ENCODE measurements at regions not wholly inside any gene's neighbourhood (a gene's known extent, or its start where the extent isn't known, plus 50 kb on each side); places are given as distances from the start of the nearest gene placed in this dataset.

- no peak for TF ChIP-seq HOXD13 (CRISPR knock-in tag; IDR thresholded peaks at IDR 0.05; ENCODE audit: borderline replicate concordance)
- TF ChIP-seq ZBTB8A (tag by site-specific recombination; IDR thresholded peaks at IDR 0.05), result peak; percentile 28; the same call in 1 of the 2 replicates
- TF ChIP-seq, protein P1, sequence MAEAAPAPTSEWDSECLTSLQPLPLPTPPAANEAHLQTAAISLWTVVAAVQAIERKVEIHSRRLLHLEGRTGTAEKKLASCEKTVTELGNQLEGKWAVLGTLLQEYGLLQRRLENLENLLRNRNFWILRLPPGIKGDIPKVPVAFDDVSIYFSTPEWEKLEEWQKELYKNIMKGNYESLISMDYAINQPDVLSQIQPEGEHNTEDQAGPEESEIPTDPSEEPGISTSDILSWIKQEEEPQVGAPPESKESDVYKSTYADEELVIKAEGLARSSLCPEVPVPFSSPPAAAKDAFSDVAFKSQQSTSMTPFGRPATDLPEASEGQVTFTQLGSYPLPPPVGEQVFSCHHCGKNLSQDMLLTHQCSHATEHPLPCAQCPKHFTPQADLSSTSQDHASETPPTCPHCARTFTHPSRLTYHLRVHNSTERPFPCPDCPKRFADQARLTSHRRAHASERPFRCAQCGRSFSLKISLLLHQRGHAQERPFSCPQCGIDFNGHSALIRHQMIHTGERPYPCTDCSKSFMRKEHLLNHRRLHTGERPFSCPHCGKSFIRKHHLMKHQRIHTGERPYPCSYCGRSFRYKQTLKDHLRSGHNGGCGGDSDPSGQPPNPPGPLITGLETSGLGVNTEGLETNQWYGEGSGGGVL (tag by site-specific recombination; IDR thresholded peaks at IDR 0.05), result peak; percentile 90
- no peak for TF ChIP-seq GLI2 (tag by site-specific recombination; IDR thresholded peaks at IDR 0.05; ENCODE audit: borderline replicate concordance, low read depth)
- TF ChIP-seq, protein P2, sequence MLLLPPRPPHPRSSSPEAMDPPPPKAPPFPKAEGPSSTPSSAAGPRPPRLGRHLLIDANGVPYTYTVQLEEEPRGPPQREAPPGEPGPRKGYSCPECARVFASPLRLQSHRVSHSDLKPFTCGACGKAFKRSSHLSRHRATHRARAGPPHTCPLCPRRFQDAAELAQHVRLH (tag by site-specific recombination; IDR thresholded peaks at IDR 0.05), result no peak
- TF ChIP-seq ZFP3 (tag by site-specific recombination; IDR thresholded peaks at IDR 0.05; ENCODE audit: low read depth), result no peak
- no peak for TF ChIP-seq ZNF239 (tag by site-specific recombination; IDR thresholded peaks at IDR 0.05)
- TF ChIP-seq ZFP37 (tag by site-specific recombination; IDR thresholded peaks at IDR 0.05), result no peak
- peak; percentile 80 for TF ChIP-seq PRDM1 (tag by site-specific recombination; IDR thresholded peaks at IDR 0.05)
- no peak for TF ChIP-seq ZNF645 (tag by site-specific recombination; IDR thresholded peaks at IDR 0.05)
- no peak for TF ChIP-seq ZNF202 (tag by site-specific recombination; IDR thresholded peaks at IDR 0.05; ENCODE audit: borderline replicate concordance)
- peak; percentile 99 for TF ChIP-seq WT1 (tag by site-specific recombination; IDR thresholded peaks at IDR 0.05)
- TF ChIP-seq, protein P3, sequence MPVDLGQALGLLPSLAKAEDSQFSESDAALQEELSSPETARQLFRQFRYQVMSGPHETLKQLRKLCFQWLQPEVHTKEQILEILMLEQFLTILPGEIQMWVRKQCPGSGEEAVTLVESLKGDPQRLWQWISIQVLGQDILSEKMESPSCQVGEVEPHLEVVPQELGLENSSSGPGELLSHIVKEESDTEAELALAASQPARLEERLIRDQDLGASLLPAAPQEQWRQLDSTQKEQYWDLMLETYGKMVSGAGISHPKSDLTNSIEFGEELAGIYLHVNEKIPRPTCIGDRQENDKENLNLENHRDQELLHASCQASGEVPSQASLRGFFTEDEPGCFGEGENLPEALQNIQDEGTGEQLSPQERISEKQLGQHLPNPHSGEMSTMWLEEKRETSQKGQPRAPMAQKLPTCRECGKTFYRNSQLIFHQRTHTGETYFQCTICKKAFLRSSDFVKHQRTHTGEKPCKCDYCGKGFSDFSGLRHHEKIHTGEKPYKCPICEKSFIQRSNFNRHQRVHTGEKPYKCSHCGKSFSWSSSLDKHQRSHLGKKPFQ (tag by site-specific recombination; IDR thresholded peaks at IDR 0.05), result no peak
- TF ChIP-seq ZFP41 (tag by site-specific recombination; IDR thresholded peaks at IDR 0.05; ENCODE audit: borderline replicate concordance), result no peak
- no peak for TF ChIP-seq MZF1 (tag by site-specific recombination; IDR thresholded peaks at IDR 0.05; ENCODE audit: borderline replicate concordance)
- TF ChIP-seq ZFHX2 (tag by site-specific recombination; conservative IDR thresholded peaks at IDR 0.05), result peak; percentile 61
- TF ChIP-seq ZNF677 (tag by site-specific recombination; IDR thresholded peaks at IDR 0.05), result no peak
- no peak for TF ChIP-seq ZNF791 (tag by site-specific recombination; IDR thresholded peaks at IDR 0.05)
- no peak for TF ChIP-seq ZNF830 (tag by site-specific recombination; IDR thresholded peaks at IDR 0.05; ENCODE audit: low read depth)
- no peak for TF ChIP-seq TRIM28 (IDR thresholded peaks at IDR 0.05; ENCODE audit: borderline replicate concordance, low read length)
- no peak for TF ChIP-seq ZNF112 (tag by site-specific recombination; IDR thresholded peaks at IDR 0.05)
- no peak for TF ChIP-seq ZNF175 (tag by site-specific recombination; IDR thresholded peaks at IDR 0.05)
These were observed 222.8 kb upstream of the TNRC6C start (continued) for GRCh38 chr17:77735566-77736198.

GRCh38 chr17:77736199-77736585 is 222.3 kb upstream of the TNRC6C start:
- H3K36me3 ChIP-seq (ENCODE audit: control insufficient read depth in 2 of 2, insufficient read depth in 1 of 2, low read length in 2 of 2), result no peaks in the 10 kb centered on the region
- no peaks in the 10 kb centered on the region; the same call in none of the 2 replicates for H3K9me3 ChIP-seq (ENCODE audit: control insufficient read depth, insufficient read depth, low read depth, low read length)
- ChIA-PET CTCF (interaction anchor here (0.6 to 2.1 kb wide), 2 partner anchors 193 to 251 kb away, joined by 3 to 6 read pairs; no protein-coding TSS in a partner anchor), POLR2A (interaction anchor here (0.6 to 4.3 kb wide), 3 partner anchors 21 to 222 kb away, joined by 3 to 26 read pairs (median 5); partner anchors contain the start of gene TNRC6C)
- H3K27ac ChIP-seq (ENCODE audit: extremely low read depth, low read depth, low read length), result peak overlapping the region; percentile 24; the same call in 1 of the 2 replicates
- H3K4me3 ChIP-seq (ENCODE audit: low read depth, low read length), result no peak overlapping the region
- H3K4me1 ChIP-seq (ENCODE audit: control insufficient read depth, insufficient read depth, low read length), result peaks cover 18% of the 10 kb centered on the region
- no peak for TF ChIP-seq TRIM28 (IDR thresholded peaks at IDR 0.05; ENCODE audit: borderline replicate concordance, low read length)
- TF ChIP-seq, protein P4, sequence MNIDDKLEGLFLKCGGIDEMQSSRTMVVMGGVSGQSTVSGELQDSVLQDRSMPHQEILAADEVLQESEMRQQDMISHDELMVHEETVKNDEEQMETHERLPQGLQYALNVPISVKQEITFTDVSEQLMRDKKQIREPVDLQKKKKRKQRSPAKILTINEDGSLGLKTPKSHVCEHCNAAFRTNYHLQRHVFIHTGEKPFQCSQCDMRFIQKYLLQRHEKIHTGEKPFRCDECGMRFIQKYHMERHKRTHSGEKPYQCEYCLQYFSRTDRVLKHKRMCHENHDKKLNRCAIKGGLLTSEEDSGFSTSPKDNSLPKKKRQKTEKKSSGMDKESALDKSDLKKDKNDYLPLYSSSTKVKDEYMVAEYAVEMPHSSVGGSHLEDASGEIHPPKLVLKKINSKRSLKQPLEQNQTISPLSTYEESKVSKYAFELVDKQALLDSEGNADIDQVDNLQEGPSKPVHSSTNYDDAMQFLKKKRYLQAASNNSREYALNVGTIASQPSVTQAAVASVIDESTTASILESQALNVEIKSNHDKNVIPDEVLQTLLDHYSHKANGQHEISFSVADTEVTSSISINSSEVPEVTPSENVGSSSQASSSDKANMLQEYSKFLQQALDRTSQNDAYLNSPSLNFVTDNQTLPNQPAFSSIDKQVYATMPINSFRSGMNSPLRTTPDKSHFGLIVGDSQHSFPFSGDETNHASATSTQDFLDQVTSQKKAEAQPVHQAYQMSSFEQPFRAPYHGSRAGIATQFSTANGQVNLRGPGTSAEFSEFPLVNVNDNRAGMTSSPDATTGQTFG (tag by site-specific recombination; IDR thresholded peaks at IDR 0.05; ENCODE audit: borderline replicate concordance), result no peak
- no peak for TF ChIP-seq SETDB1 (IDR thresholded peaks at IDR 0.05; ENCODE audit: insufficient read length, low read length)
- no peak for TF ChIP-seq ZNF664 (tag by site-specific recombination; IDR thresholded peaks at IDR 0.05)
- TF ChIP-seq ZXDB (tag by site-specific recombination; IDR thresholded peaks at IDR 0.05), result no peak
- no peak for TF ChIP-seq ZNF239 (tag by site-specific recombination; IDR thresholded peaks at IDR 0.05)
- no peak for TF ChIP-seq ZNF621 (tag by site-specific recombination; IDR thresholded peaks at IDR 0.05)
- TF ChIP-seq, protein P5, sequence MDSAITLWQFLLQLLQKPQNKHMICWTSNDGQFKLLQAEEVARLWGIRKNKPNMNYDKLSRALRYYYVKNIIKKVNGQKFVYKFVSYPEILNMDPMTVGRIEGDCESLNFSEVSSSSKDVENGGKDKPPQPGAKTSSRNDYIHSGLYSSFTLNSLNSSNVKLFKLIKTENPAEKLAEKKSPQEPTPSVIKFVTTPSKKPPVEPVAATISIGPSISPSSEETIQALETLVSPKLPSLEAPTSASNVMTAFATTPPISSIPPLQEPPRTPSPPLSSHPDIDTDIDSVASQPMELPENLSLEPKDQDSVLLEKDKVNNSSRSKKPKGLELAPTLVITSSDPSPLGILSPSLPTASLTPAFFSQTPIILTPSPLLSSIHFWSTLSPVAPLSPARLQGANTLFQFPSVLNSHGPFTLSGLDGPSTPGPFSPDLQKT (IDR thresholded peaks at IDR 0.05; ENCODE audit: borderline replicate concordance, low read depth, low read length), result no peak
